ENCODE measurements at regions not wholly inside any gene's neighbourhood (a gene's known extent, or its start where the extent isn't known, plus 50 kb on each side); places are given as distances from the start of the nearest gene placed in this dataset.
"Not testable (repeated sequence)": the region's sequence is repeated elsewhere in the genome, so short reads cannot be mapped to it uniquely, and the experiment has no call there.

GRCh38 chr7:92894857-92895256 lies 58.5 kb upstream of the CDK6 start:
- H3K79me2 ChIP-seq (ENCODE audit: control insufficient read depth in 1 of 2, insufficient read depth in 2 of 2, low read length in 2 of 2); H3K9ac ChIP-seq (replicated peaks in 1 of 4; ENCODE audit: extremely low read depth in 1 of 4, low read depth in 3 of 4, low read length in 3 of 4); FAIRE-seq; H2BK15ac ChIP-seq (ENCODE audit: low read length); H3K18ac ChIP-seq (ENCODE audit: extremely low read depth, low read length); H4K8ac ChIP-seq (ENCODE audit: extremely low read depth, insufficient read depth, low read length); H3K79me1 ChIP-seq (ENCODE audit: low read depth, low read length); H3K27me3 ChIP-seq (replicated peaks in 1 of 4; ENCODE audit: control insufficient read depth in 3 of 4, extremely low read depth in 1 of 4, insufficient read depth in 3 of 4, low read length in 3 of 4); H4K91ac ChIP-seq (replicated peaks; ENCODE audit: insufficient read length, low read length); H2BK120ac ChIP-seq (replicated peaks; ENCODE audit: low read depth, low read length); H4K5ac ChIP-seq (ENCODE audit: insufficient read length, low read depth, low read length); H4K20me1 ChIP-seq (replicated peaks in 1 of 2; ENCODE audit: control insufficient read depth in 1 of 2, insufficient read depth in 2 of 2, low read length in 2 of 2); POLR2A ChIA-PET (ENCODE audit: partially characterized antibody); H3K4me3 ChIP-seq (ENCODE audit: extremely low read depth in 1 of 4, insufficient read depth in 2 of 4, low read depth in 3 of 4, low read length in 4 of 4); H3K4me1 ChIP-seq (replicated peaks in 1 of 4; ENCODE audit: control insufficient read depth in 3 of 4, insufficient read depth in 4 of 4, low read length in 3 of 4); H2BK12ac ChIP-seq (ENCODE audit: low read depth, low read length); H2BK5ac ChIP-seq (ENCODE audit: low read depth, low read length); H3K23me2 ChIP-seq (ENCODE audit: low read depth, low read length); DNase-seq (ENCODE audit: low read depth in 1 of 2, low spot score in 2 of 2); H3K4me2 ChIP-seq (ENCODE audit: insufficient read depth in 1 of 2, low read depth in 2 of 2, low read length in 2 of 2); H2AFZ ChIP-seq (ENCODE audit: low read length); H3K36me3 ChIP-seq (ENCODE audit: control insufficient read depth in 2 of 4, insufficient read depth in 4 of 4, low read length in 3 of 4); H3K27ac ChIP-seq (ENCODE audit: low read depth, low read length); CTCF ChIA-PET (ENCODE audit: partially characterized antibody); H3K14ac ChIP-seq (ENCODE audit: insufficient read length); H3K56ac ChIP-seq (replicated peaks; ENCODE audit: insufficient read length, low read depth, low read length); H3K23ac ChIP-seq (ENCODE audit: insufficient read length); H2AK5ac ChIP-seq (ENCODE audit: low read depth, low read length); H3K9me3 ChIP-seq (ENCODE audit: insufficient read depth in 2 of 2, low read depth in 1 of 2, low read length in 1 of 2); H2BK20ac ChIP-seq (ENCODE audit: low read length); H3K4ac ChIP-seq (replicated peaks; ENCODE audit: insufficient read length, low read depth, low read length): not testable (repeated sequence)
- 97% methylated on average over 2 of the region's 2 CpGs; no CpG with 5 or more reads in 1 of the 2 experiments for WGBS, 2 experiments (ENCODE audit: extremely low coverage in 1 of 2, insufficient coverage in 1 of 2, insufficient read length in 1 of 2, insufficient replicate concordance in 2 of 2, low coverage in 1 of 2, low lambda C conversion rate in 2 of 2, missing lambda C conversion rate in 1 of 2)
